K562 (cell line): ENCODE measurements at regions not wholly inside any gene's neighbourhood (a gene's known extent, or its start where the extent isn't known, plus 50 kb on each side); places are given as distances from the start of the nearest gene placed in this dataset.

Source experiments
- ATAC-seq: fragments of 200-7000 bp; cut with Tn5 transposase; 3 replicates; pipeline ENCODE4 v1.9.1; 2020; ENCODE audit warnings: moderate library complexity
- BruUV-seq: library from RNA; stranded (reverse); fragments of 400-500 nt; replicated peaks from 2 replicates; lab custom pipeline; 2021; lab: Mats Ljungman, UMichigan
- CTCF ChIA-PET: fragments of 300-600 bp; formaldehyde crosslinking; extraction: SDS; loops from one replicate; lab custom pipeline; 2021; ENCODE audit warnings: low intra/inter-chr PET ratio; lab: Yijun Ruan, JAX
- POLR2A ChIA-PET: fragments of 300-600, 350-650 bp; sonication (Branson Sonifier 250); formaldehyde crosslinking; extraction: SDS; loops from one replicate; lab custom pipeline; 2021; ENCODE audit warnings: antibody characterized with exemption, inconsistent platforms; lab: Yijun Ruan, JAX
- DNase-seq, 4 experiments: peaks; one replicate each; pipeline versions ENCODE4 v3.0.0 to v3.0.0-alpha.2; 2011 to 2018; ENCODE audit warnings: low spot score in 3 of 4, mixed read lengths in 3 of 4; ENCODE audit errors: extremely low read depth in 1 of 4
- FAIRE-seq: peaks from 2 replicates; lab custom pipeline; 2011; peaks lifted over from hg19 to GRCh38; lab: Jason Lieb, UNC
- H2AFZ ChIP-seq: 2 replicates; pipeline ENCODE4 v1.6.0; 2011; ENCODE audit warnings: low read depth, low read length, control low read depth, inconsistent platforms
- H3K27ac ChIP-seq: fragments of 200-600 bp; 3 replicates; pipeline ENCODE4 v1.8.0; 2011; ENCODE audit warnings: low read depth, mild to moderate bottlenecking, control low read depth, inconsistent platforms, low read length, moderate library complexity, mixed read lengths; ENCODE audit errors: extremely low read depth
- H3K27me3 ChIP-seq, 2 experiments: fragments of 300-600 bp in 1 of 2; 2 replicates in 1 of 2; 3 replicates in 1 of 2; pipeline versions ENCODE4 v1.6.0 to v1.8.0; 2011; ENCODE audit warnings: inconsistent platforms in 2 of 2, low read length in 2 of 2, mild to moderate bottlenecking in 1 of 2, mixed read lengths in 1 of 2, moderate library complexity in 1 of 2; ENCODE audit not compliant: control insufficient read depth in 2 of 2, insufficient read depth in 2 of 2
- H3K36me3 ChIP-seq: fragments of 300-600 bp; 3 replicates; pipeline ENCODE4 v1.8.0; 2011; ENCODE audit warnings: mild to moderate bottlenecking, low read length, inconsistent platforms; ENCODE audit not compliant: control insufficient read depth, insufficient read depth
- H3K4me1 ChIP-seq, 2 experiments: fragments of 200-600 bp in 1 of 2; replicated peaks in 1 of 2; 2 replicates in 1 of 2; 3 replicates in 1 of 2; pipeline versions ENCODE4 v1.5.1 to v1.8.0; 2011; ENCODE audit warnings: inconsistent platforms in 2 of 2, low read length in 2 of 2, mild to moderate bottlenecking in 1 of 2, mixed read lengths in 1 of 2, moderate library complexity in 1 of 2; ENCODE audit not compliant: control insufficient read depth in 2 of 2, insufficient read depth in 2 of 2
- H3K4me2 ChIP-seq: 2 replicates; pipeline ENCODE4 v1.6.1; 2011; ENCODE audit warnings: low read length, control low read depth, inconsistent platforms, mixed read lengths; ENCODE audit not compliant: insufficient read depth
- H3K4me3 ChIP-seq: fragments of 200-600 bp; sonication (generic), shearing (Covaris generic); 2 replicates; pipeline ENCODE4 v1.5.1; 2016; ENCODE audit warnings: control low read depth, inconsistent platforms
- H3K79me2 ChIP-seq: fragments of 200-600 bp; 3 replicates; pipeline ENCODE4 v1.8.0; 2011; ENCODE audit warnings: low read length, inconsistent platforms; ENCODE audit not compliant: control insufficient read depth, insufficient read depth
- H3K9ac ChIP-seq, 2 experiments: 2 replicates each; pipeline versions ENCODE4 v1.6.0 to v1.6.1; 2011; ENCODE audit warnings: low read depth in 2 of 2, low read length in 2 of 2, control low read depth in 1 of 2, inconsistent platforms in 1 of 2, mild to moderate bottlenecking in 1 of 2, mixed read lengths in 1 of 2; ENCODE audit not compliant: insufficient read depth in 1 of 2
- H3K9me1 ChIP-seq: one replicate; pipeline ENCODE4 v1.6.0; 2011; ENCODE audit warnings: inconsistent platforms, mild to moderate bottlenecking, low read length, moderate library complexity; ENCODE audit not compliant: control insufficient read depth, insufficient read depth
- H3K9me3 ChIP-seq: replicated peaks from 2 replicates; pipeline ENCODE4 v1.5.1; 2011; ENCODE audit warnings: low read depth, low read length, inconsistent platforms; ENCODE audit not compliant: control insufficient read depth, insufficient read depth
- H4K20me1 ChIP-seq: replicated peaks from 2 replicates; pipeline ENCODE4 v1.6.1; 2011; ENCODE audit warnings: low read length, inconsistent platforms, mixed read lengths; ENCODE audit not compliant: control insufficient read depth, insufficient read depth
- ATF1 ChIP-seq, 2 experiments: fragments of 450-650 bp in 1 of 2; IDR thresholded peaks; 2 replicates each; pipeline ENCODE4 v1.6.1; 2016; ENCODE audit warnings: missing compliant biosample characterization in 1 of 2, missing genetic modification characterization in 1 of 2
- BMI1 ChIP-seq: fragments of 150-350 bp; IDR thresholded peaks from 2 replicates; pipeline ENCODE4 v1.6.1; 2014; ENCODE audit warnings: low read length
- CHD2 ChIP-seq: IDR thresholded peaks from 2 replicates; pipeline ENCODE4 v1.6.1; 2011; ENCODE audit warnings: low read depth, low read length
- FOSL1 ChIP-seq: fragments of 200-800 bp; sonication (Bioruptor generic); conservative IDR thresholded peaks from 2 replicates; pipeline ENCODE4 v1.6.1; 2016; ENCODE audit warnings: missing genetic modification characterization, missing compliant biosample characterization
- HMG20A ChIP-seq: fragments of 450-650 bp; formaldehyde crosslinking; conservative IDR thresholded peaks from 2 replicates; pipeline ENCODE4 v1.4.0; 2020; ENCODE audit warnings: mild to moderate bottlenecking, mixed read lengths
- HNRNPH1 ChIP-seq: fragments of 200-400 bp; formaldehyde crosslinking; optimal IDR thresholded peaks from 2 replicates; pipeline ENCODE3; 2017; ENCODE audit warnings: low read depth, mild to moderate bottlenecking, low read length, moderate library complexity
- JUN ChIP-seq, 2 experiments: sonication (generic) in 1 of 2; formaldehyde crosslinking in 1 of 2; IDR thresholded peaks; 2 replicates each; pipeline versions ENCODE4 v1.6.1 to v1.8.0; 2012 to 2022; ENCODE audit warnings: borderline replicate concordance in 2 of 2, mild to moderate bottlenecking in 2 of 2, improper control_type of control experiment in 1 of 2, low read depth in 1 of 2, low read length in 1 of 2, missing genetic modification reagents in 1 of 2
- KHSRP ChIP-seq: fragments of 450-650 bp; IDR thresholded peaks from 2 replicates; pipeline ENCODE4 v1.6.1; 2017
- NFATC3 ChIP-seq: fragments of 450-650 bp; IDR thresholded peaks from 2 replicates; pipeline ENCODE4 v1.6.1; 2017; ENCODE audit warnings: mild to moderate bottlenecking
- OTX1 ChIP-seq: fragments of 450-650 bp; formaldehyde crosslinking; IDR thresholded peaks from 2 replicates; pipeline ENCODE4 v1.4.0; 2022; ENCODE audit warnings: mild to moderate bottlenecking
- PHB ChIP-seq: fragments of 250-450 bp; sonication (Bioruptor Pico); IDR thresholded peaks from 2 replicates; pipeline ENCODE4 v1.5.0; 2021
- SMARCC2 ChIP-seq: fragments of 450-650 bp; IDR thresholded peaks from 2 replicates; pipeline ENCODE4 v1.6.1; 2017; ENCODE audit warnings: antibody characterized with exemption, moderate library complexity, mild to moderate bottlenecking, low read depth
- SRSF7 ChIP-seq: fragments of 200-400 bp; formaldehyde crosslinking; optimal IDR thresholded peaks from 2 replicates; pipeline ENCODE3; 2017; ENCODE audit warnings: mild to moderate bottlenecking, low read depth, low read length
- TAF1 ChIP-seq: IDR thresholded peaks from 2 replicates; pipeline ENCODE4 v1.6.1; 2011; ENCODE audit warnings: mild to moderate bottlenecking, low read length, moderate library complexity; ENCODE audit not compliant: insufficient read depth, control insufficient read depth, severe bottlenecking; ENCODE audit errors: extremely low read depth
- ZNF644 ChIP-seq: fragments of 200-800 bp; sonication (Bioruptor generic); IDR thresholded peaks from 2 replicates; pipeline ENCODE4 v1.6.1; 2016; ENCODE audit warnings: low read depth, missing genetic modification characterization, missing compliant biosample characterization
- whole genome bisulfite sequencing: fragments of 100-300 bp; shearing (Covaris generic); methylation state at CpG from one replicate; pipeline ENCODE4 v1.1.6; 2016; ENCODE audit warnings: low coverage, mixed read lengths; ENCODE audit not compliant: insufficient coverage; ENCODE audit errors: missing lambda C conversion rate; 5-methylcytosine and 5-hydroxymethylcytosine counted together
- in situ Hi-C: fragments of 300-500 bp; cut with MboI; formaldehyde crosslinking; loops from 4 replicates; pipeline ENCODE4 v1.15.0; 2018; ENCODE audit warnings: inconsistent platforms, mixed read lengths
- intact Hi-C: fragments of 100-400 bp; cut with micrococcal nuclease; formaldehyde crosslinking; loops from 2 replicates; pipeline ENCODE4 v1.14.2; 2022
- TF ChIP-seq, protein P1 (sequence below): fragments of 250-450 bp; sonication (Bioruptor Pico); IDR thresholded peaks from 2 replicates; pipeline ENCODE4 v1.8.0; 2022; ENCODE audit warnings: moderate library complexity, mild to moderate bottlenecking, inconsistent platforms
- TF ChIP-seq, protein P2 (sequence below): fragments of 250-450 bp; sonication (Bioruptor Pico); IDR thresholded peaks from 2 replicates; pipeline ENCODE4 v1.4.0; 2020; ENCODE audit warnings: borderline replicate concordance
- TF ChIP-seq, protein P3 (sequence below): sonication (generic); IDR thresholded peaks from 2 replicates; pipeline ENCODE4 v1.6.1; 2016

DNA sequence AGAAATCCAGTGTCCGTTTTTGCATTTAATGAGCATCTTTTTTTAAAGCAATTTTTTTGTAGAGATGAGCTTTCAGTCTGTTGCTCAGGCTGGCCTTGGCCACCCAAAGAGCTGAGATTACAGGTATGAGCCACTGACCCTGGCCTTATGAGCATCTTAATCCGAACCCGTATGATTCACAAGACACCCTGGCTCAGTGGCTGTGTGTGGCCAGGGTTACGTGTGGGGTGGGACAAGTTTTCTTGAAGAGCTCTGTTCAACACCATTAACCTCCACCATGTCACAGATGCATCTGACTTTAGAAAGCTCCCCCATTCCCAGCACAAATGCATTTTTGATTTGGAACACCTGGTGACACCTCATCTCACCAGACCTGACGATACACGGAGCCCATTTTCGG lies 166.5 kb upstream of the PITRM1 start:
- WGBS: 8% methylated on average over 7 of the region's 7 CpGs
- H4K20me1 ChIP-seq: peaks cover 21% of the 10 kb centered on the region
- no peak overlapping the region for H3K27ac ChIP-seq
- peaks cover 15 to 27% of the 10 kb centered on the region in 2 experiments for H3K27me3 ChIP-seq
- CTCF ChIA-PET: no interaction called here
- H3K79me2 ChIP-seq: no peaks in the 10 kb centered on the region
- TF ChIP-seq NFATC3 (no peak), KHSRP (no peak), SMARCC2 (no peak), ATF1 (CRISPR knock-in tag; IDR thresholded peaks at IDR 0.05) (no peak), ATF1 (tag; IDR thresholded peaks at IDR 0.05) (no peak), TAF1 (no peak), PHB (CRISPR knock-in tag) (no peak), SRSF7 (no peak), HNRNPH1 (no peak), FOSL1 (tag) (no peak), JUN (IDR thresholded peaks at IDR 0.05; ENCODE audit: borderline replicate concordance, low read depth, low read length) (no peak), JUN (CRISPR knock-in tag; IDR thresholded peaks at IDR 0.05; ENCODE audit: borderline replicate concordance) (no peak), BMI1 (no peak), OTX1 (CRISPR knock-in tag) (no peak), HMG20A (no peak), CHD2 (no peak), ZNF644 (tag) (no peak)
- TF ChIP-seq, protein P1, sequence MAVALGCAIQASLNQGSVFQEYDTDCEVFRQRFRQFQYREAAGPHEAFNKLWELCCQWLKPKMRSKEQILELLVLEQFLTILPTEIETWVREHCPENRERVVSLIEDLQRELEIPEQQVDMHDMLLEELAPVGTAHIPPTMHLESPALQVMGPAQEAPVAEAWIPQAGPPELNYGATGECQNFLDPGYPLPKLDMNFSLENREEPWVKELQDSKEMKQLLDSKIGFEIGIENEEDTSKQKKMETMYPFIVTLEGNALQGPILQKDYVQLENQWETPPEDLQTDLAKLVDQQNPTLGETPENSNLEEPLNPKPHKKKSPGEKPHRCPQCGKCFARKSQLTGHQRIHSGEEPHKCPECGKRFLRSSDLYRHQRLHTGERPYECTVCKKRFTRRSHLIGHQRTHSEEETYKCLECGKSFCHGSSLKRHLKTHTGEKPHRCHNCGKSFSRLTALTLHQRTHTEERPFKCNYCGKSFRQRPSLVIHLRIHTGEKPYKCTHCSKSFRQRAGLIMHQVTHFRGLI (CRISPR knock-in tag): no peak
- TF ChIP-seq, protein P2, sequence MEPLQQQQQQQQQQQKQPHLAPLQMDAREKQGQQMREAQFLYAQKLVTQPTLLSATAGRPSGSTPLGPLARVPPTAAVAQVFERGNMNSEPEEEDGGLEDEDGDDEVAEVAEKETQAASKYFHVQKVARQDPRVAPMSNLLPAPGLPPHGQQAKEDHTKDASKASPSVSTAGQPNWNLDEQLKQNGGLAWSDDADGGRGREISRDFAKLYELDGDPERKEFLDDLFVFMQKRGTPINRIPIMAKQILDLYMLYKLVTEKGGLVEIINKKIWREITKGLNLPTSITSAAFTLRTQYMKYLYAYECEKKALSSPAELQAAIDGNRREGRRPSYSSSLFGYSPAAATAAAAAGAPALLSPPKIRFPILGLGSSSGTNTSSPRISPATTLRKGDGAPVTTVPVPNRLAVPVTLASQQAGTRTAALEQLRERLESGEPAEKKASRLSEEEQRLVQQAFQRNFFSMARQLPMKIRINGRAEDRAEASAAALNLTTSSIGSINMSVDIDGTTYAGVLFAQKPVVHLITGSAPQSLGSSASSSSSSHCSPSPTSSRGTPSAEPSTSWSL (CRISPR knock-in tag): no peak
- TF ChIP-seq, protein P3, sequence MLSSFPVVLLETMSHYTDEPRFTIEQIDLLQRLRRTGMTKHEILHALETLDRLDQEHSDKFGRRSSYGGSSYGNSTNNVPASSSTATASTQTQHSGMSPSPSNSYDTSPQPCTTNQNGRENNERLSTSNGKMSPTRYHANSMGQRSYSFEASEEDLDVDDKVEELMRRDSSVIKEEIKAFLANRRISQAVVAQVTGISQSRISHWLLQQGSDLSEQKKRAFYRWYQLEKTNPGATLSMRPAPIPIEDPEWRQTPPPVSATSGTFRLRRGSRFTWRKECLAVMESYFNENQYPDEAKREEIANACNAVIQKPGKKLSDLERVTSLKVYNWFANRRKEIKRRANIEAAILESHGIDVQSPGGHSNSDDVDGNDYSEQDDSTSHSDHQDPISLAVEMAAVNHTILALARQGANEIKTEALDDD: no peak
- no peak for FAIRE-seq
- no peaks in the 10 kb centered on the region for H3K9me3 ChIP-seq
- no peak overlapping the region for H3K4me2 ChIP-seq
- no peak overlapping the region for H3K4me3 ChIP-seq
- BruUV-seq: no TSS peak
- no peaks in the 10 kb centered on the region for H3K4me1 ChIP-seq
- in situ Hi-C loops (no loop called here), intact Hi-C loops (no loop called here)
- ATAC-seq: no peak
- H3K36me3 ChIP-seq: no peaks in the 10 kb centered on the region
- no peak overlapping the region for H2AFZ ChIP-seq
- H3K9me1 ChIP-seq: no peaks in the 10 kb centered on the region
- DNase-seq: no peak
- no peak overlapping the region for H3K9ac ChIP-seq
- POLR2A ChIA-PET: interaction anchor here (0.9 kb wide), 1 partner anchor 19 kb away, joined by 3 read pairs; no protein-coding TSS in a partner anchor
